Endodermal cell (in vitro differentiated cells): ENCODE measurements at regions not wholly inside any gene's neighbourhood (a gene's known extent, or its start where the extent isn't known, plus 50 kb on each side); places are given as distances from the start of the nearest gene placed in this dataset.

Source experiments
- DNase-seq: peaks from one replicate; pipeline ENCODE4 v3.0.0-alpha.2; 2017
- H3K27ac ChIP-seq: 2 replicates; pipeline ENCODE4 v1.5.1; 2013; ENCODE audit warnings: mild to moderate bottlenecking, low read depth, low read length, moderate library complexity
- H3K27me3 ChIP-seq: 2 replicates; pipeline ENCODE4 v1.6.1; 2013; ENCODE audit warnings: mild to moderate bottlenecking, low read length, moderate library complexity; ENCODE audit not compliant: insufficient read depth, control insufficient read depth, poor library complexity, severe bottlenecking
- H3K36me3 ChIP-seq: 2 replicates; pipeline ENCODE4 v1.7.0; 2013; ENCODE audit warnings: mild to moderate bottlenecking, low read length, moderate library complexity; ENCODE audit not compliant: control insufficient read depth, insufficient read depth
- H3K4me1 ChIP-seq: one replicate; pipeline ENCODE4 v1.7.0; 2013; ENCODE audit warnings: low read length; ENCODE audit not compliant: control insufficient read depth, insufficient read depth
- H3K4me3 ChIP-seq: 2 replicates; pipeline ENCODE4 v1.5.1; 2013; ENCODE audit warnings: mild to moderate bottlenecking, low read length, moderate library complexity
- H3K9ac ChIP-seq: 2 replicates; pipeline ENCODE4 v1.6.1; 2013; ENCODE audit warnings: mild to moderate bottlenecking, low read length, moderate library complexity; ENCODE audit not compliant: poor library complexity, severe bottlenecking; ENCODE audit errors: extremely low read depth
- H3K9me3 ChIP-seq: 2 replicates; pipeline ENCODE4 v1.6.1; 2013; ENCODE audit warnings: mild to moderate bottlenecking, low read length, moderate library complexity; ENCODE audit not compliant: control insufficient read depth
- H3K27ac Mint-ChIP-seq: 2 replicates; pipeline ENCODE4 v1.8.0; 2020; ENCODE audit warnings: mixed read lengths
- H3K27me3 Mint-ChIP-seq: 2 replicates; pipeline ENCODE4 v1.8.0; 2021; ENCODE audit warnings: mild to moderate bottlenecking, mixed read lengths; ENCODE audit not compliant: insufficient read depth
- H3K36me3 Mint-ChIP-seq: 2 replicates; pipeline ENCODE4 v1.8.0; 2020; ENCODE audit warnings: low read depth, mixed read lengths
- H3K4me1 Mint-ChIP-seq: 2 replicates; pipeline ENCODE4 v1.8.0; 2020; ENCODE audit warnings: mixed read lengths
- H3K4me3 Mint-ChIP-seq: 2 replicates; pipeline ENCODE4 v1.8.0; 2020; ENCODE audit warnings: mild to moderate bottlenecking, moderate library complexity, mixed read lengths
- H3K9me3 Mint-ChIP-seq: 2 replicates; pipeline ENCODE4 v1.8.0; 2020; ENCODE audit warnings: mild to moderate bottlenecking, mixed read lengths
- whole genome bisulfite sequencing, 2 experiments: methylation state at CpG; one replicate each; pipeline versions ENCODE4 v1.1.5 to v1.1.7; 2013; ENCODE audit warnings: missing lambda C conversion rate in 2 of 2, mixed read lengths in 1 of 2; ENCODE audit not compliant: insufficient coverage in 1 of 2, insufficient read length in 1 of 2; 5-methylcytosine and 5-hydroxymethylcytosine counted together
- TF ChIP-seq, protein P1 (sequence below): fragments of 200-600 bp; sonication (generic); conservative IDR thresholded peaks from 2 replicates; pipeline ENCODE4 v1.5.0; 2021; ENCODE audit warnings: antibody characterized with exemption, mild to moderate bottlenecking

DNA sequence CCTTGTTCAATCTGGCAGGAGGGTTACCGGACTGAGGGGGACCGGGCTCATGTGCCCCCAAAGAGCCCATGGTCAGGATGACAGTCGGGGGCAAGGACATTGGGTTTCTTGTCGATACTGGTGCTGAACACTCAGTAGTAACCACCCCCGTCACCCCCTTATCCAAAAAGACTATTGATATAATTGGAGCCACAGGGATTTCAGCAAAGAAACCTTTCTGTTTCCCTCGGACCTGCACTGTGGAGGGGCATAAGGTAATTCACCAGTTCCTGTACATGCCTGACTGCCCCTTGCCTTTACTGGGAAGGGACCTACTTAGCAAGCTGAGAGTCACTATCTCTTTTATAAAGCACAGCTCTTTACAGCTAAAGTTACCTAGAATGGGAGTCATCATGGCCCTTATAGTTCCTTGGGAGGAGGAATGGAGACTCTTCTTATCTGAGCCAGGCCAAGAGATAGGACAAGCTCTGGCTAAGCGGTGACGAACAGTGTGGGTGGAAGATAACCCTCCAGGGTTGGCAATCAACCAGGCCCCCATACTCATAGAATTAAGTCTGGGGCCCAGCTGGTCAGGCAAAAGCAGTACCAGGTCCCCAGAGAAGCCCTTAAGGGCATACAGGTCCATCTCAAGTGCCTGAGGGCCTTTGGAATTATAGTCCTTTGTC, 603.7 kb downstream of the UQCRFS1 start:
- Histone ChIP-seq H3K9ac (no peak overlapping the region), H3K4me3 (no peak overlapping the region), H3K9me3 (peaks cover 43% of the 10 kb centered on the region), H3K4me1 (no peaks in the 10 kb centered on the region), H3K36me3 (no peaks in the 10 kb centered on the region), H3K27ac (no peak overlapping the region), H3K27me3 (no peaks in the 10 kb centered on the region)
- no peak for DNase-seq
- Mint-ChIP-seq H3K27ac (no peak overlapping the region), H3K9me3 (peaks cover 48% of the 10 kb centered on the region), H3K36me3 (peaks cover 4% of the 10 kb centered on the region), H3K27me3 (no peaks in the 10 kb centered on the region), H3K4me1 (no peaks in the 10 kb centered on the region), H3K4me3 (no peak overlapping the region)
- TF ChIP-seq, protein P1, sequence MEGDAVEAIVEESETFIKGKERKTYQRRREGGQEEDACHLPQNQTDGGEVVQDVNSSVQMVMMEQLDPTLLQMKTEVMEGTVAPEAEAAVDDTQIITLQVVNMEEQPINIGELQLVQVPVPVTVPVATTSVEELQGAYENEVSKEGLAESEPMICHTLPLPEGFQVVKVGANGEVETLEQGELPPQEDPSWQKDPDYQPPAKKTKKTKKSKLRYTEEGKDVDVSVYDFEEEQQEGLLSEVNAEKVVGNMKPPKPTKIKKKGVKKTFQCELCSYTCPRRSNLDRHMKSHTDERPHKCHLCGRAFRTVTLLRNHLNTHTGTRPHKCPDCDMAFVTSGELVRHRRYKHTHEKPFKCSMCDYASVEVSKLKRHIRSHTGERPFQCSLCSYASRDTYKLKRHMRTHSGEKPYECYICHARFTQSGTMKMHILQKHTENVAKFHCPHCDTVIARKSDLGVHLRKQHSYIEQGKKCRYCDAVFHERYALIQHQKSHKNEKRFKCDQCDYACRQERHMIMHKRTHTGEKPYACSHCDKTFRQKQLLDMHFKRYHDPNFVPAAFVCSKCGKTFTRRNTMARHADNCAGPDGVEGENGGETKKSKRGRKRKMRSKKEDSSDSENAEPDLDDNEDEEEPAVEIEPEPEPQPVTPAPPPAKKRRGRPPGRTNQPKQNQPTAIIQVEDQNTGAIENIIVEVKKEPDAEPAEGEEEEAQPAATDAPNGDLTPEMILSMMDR: no peak
- WGBS, 2 experiments: 94 to 100% methylated on average over 2 to 8 of the region's 8 CpGs

DNA sequence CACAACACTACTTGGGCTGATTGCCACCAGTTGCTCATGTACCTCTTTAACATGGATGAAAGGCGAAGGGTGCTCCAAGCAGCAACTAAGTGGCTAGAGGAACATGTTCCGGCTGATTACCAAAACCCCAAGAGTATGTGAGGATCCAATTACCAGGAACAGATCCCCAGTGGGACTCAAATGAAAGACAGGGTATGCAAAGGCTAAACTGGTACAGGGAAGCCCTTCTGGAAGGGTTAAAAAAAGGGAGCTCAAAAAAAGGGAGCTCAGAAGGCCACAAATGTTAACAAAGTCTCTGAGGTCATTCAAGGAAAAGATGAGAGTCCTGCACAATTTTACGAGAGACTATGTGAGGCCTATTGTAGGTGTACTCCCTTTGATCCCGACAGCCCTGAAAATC, 604.7 kb downstream of the UQCRFS1 start:
- no peak overlapping the region for H3K9ac ChIP-seq
- TF ChIP-seq, protein P1: no peak
- no peak overlapping the region for H3K27ac ChIP-seq
- 94 to 100% methylated on average over 3 to 4 of the region's 4 CpGs for WGBS, 2 experiments
- H3K36me3 ChIP-seq: no peaks in the 10 kb centered on the region
- no peak overlapping the region for H3K27ac Mint-ChIP-seq
- peaks cover 39% of the 10 kb centered on the region for H3K9me3 Mint-ChIP-seq
- no peaks in the 10 kb centered on the region for H3K27me3 Mint-ChIP-seq
- no peaks in the 10 kb centered on the region for H3K27me3 ChIP-seq
- no peaks in the 10 kb centered on the region for H3K4me1 ChIP-seq
- H3K4me1 Mint-ChIP-seq: no peaks in the 10 kb centered on the region
- peaks cover 34% of the 10 kb centered on the region for H3K9me3 ChIP-seq
- no peak overlapping the region for H3K4me3 Mint-ChIP-seq
- peaks cover 4% of the 10 kb centered on the region for H3K36me3 Mint-ChIP-seq
- no peak for DNase-seq
- no peak overlapping the region for H3K4me3 ChIP-seq

DNA sequence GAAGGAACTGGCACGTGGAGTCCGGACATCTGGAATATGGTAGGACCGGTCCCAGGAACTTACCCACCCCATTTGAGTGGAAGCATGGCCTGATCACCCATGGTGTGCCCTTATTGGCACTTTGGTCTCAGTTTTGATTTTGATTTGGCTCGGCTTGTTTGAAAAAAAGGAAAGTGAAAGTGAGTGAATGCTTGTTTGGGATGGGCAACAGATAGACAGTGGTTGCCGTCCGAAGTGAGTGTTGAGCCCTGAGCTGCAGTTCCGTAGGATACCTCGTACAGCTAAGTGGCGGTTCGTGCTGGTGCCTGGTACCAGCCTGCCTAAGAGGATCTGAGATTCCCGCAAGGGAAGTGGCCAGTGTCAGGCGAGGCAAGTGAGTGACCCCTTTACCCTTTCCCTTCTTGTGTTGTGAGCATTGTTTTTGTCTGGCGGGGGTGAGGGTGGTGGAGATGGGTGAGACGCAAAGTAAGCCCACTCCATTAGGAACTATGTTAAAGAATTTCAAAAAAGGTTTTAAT, 605.8 kb downstream of the UQCRFS1 start:
- H3K4me1 ChIP-seq: no peaks in the 10 kb centered on the region
- Mint-ChIP-seq H3K4me3 (no peak overlapping the region), H3K9me3 (peaks cover 35% of the 10 kb centered on the region), H3K36me3 (peaks cover 4% of the 10 kb centered on the region), H3K4me1 (peaks cover 8% of the 10 kb centered on the region), H3K27ac (no peak overlapping the region), H3K27me3 (no peaks in the 10 kb centered on the region)
- peaks cover 34% of the 10 kb centered on the region for H3K9me3 ChIP-seq
- no peak overlapping the region for H3K9ac ChIP-seq
- H3K4me3 ChIP-seq: no peak overlapping the region
- TF ChIP-seq, protein P1: no peak
- H3K36me3 ChIP-seq: no peaks in the 10 kb centered on the region
- 93 to 96% methylated on average over 9 to 14 of the region's 14 CpGs for WGBS, 2 experiments
- no peak overlapping the region for H3K27ac ChIP-seq
- DNase-seq: no peak
- no peaks in the 10 kb centered on the region for H3K27me3 ChIP-seq
